Aorta (tissue), 5 donors: ENCODE measurements at regions not wholly inside any gene's neighbourhood (a gene's known extent, or its start where the extent isn't known, plus 50 kb on each side); places are given as distances from the start of the nearest gene placed in this dataset.

Source experiments
- ATAC-seq: fragments of 200-7000 bp; cut with Tn5 transposase; one replicate; pipeline ENCODE4 v1.9.1; 2022; ENCODE audit warnings: moderate library complexity; ENCODE audit not compliant: low FRiP score
- DNase-seq, 2 donors: peaks; one replicate each; pipeline ENCODE4 v3.0.0-alpha.2; 2020
- H3K27ac ChIP-seq, 2 donors: one replicate each; pipeline ENCODE4 v1.5.1; 2013; ENCODE audit warnings: low read length in 2 of 2, mild to moderate bottlenecking in 2 of 2, moderate library complexity in 2 of 2, control low read depth in 1 of 2, inconsistent platforms in 1 of 2, low read depth in 1 of 2
- H3K27me3 ChIP-seq, 2 donors: one replicate each; pipeline ENCODE4 v1.6.1; 2013; ENCODE audit warnings: control low read depth in 1 of 2, low read length in 1 of 2, mild to moderate bottlenecking in 1 of 2, moderate library complexity in 1 of 2; ENCODE audit not compliant: insufficient read depth in 2 of 2, control insufficient read depth in 1 of 2
- H3K36me3 ChIP-seq, 2 donors: one replicate each; pipeline ENCODE4 v1.6.1; 2013; ENCODE audit warnings: control low read depth in 1 of 2, low read length in 1 of 2, mild to moderate bottlenecking in 1 of 2; ENCODE audit not compliant: insufficient read depth in 2 of 2, control insufficient read depth in 1 of 2
- H3K4me1 ChIP-seq, 2 donors: one replicate each; pipeline ENCODE4 v1.6.1; 2013; ENCODE audit warnings: low read length in 2 of 2, control low read depth in 1 of 2, mild to moderate bottlenecking in 1 of 2, moderate library complexity in 1 of 2; ENCODE audit not compliant: insufficient read depth in 2 of 2, control insufficient read depth in 1 of 2
- H3K4me3 ChIP-seq, 2 donors: one replicate each; pipeline ENCODE4 v1.5.1; 2013; ENCODE audit warnings: low read length in 2 of 2, control low read depth in 1 of 2, mild to moderate bottlenecking in 1 of 2
- H3K9me3 ChIP-seq: one replicate; pipeline ENCODE4 v1.6.1; 2013; ENCODE audit warnings: mild to moderate bottlenecking, low read length; ENCODE audit not compliant: control insufficient read depth
- WGBS, 2 donors: extraction: QIAGEN DNeasy Blood & Tissue Kit; methylation state at CpG; one replicate each; pipeline ENCODE4 v1.1.7; 2013; 5-methylcytosine and 5-hydroxymethylcytosine counted together
- intact Hi-C, 2 donors: fragments of 100-400 bp; cut with DNase I; formaldehyde crosslinking; loops; one replicate each; pipeline versions ENCODE4 v1.14.2 to v1.15.0; 2022
- donor health status: healthy with polysubstance abuse.
- donor health status: Bipolar disorder and iron deficiency.
- donor health status: DM: no; HTN: no; CAD: no.
- donor health status: DM: no; HTN: no; CAD: no.
- donor health status: DM: yes; HTN: yes; CAD: no.

- no peak for ATAC-seq
- intact Hi-C loops = no loop called here
- no peaks in the 10 kb centered on the region for H3K27me3 ChIP-seq
- no peaks in the 10 kb centered on the region for H3K9me3 ChIP-seq
- no peaks in the 10 kb centered on the region for H3K36me3 ChIP-seq
- no peak for DNase-seq
- WGBS, 2 donors = 53 to 60% methylated on average over 3 of the region's 3 CpGs
- H3K4me3 ChIP-seq = no peak overlapping the region
- no peaks in the 10 kb centered on the region for H3K4me1 ChIP-seq
- H3K27ac ChIP-seq = no peak overlapping the region
Measured at GRCh38 chr7:47221826-47222225, 360.1 kb downstream of the TNS3 start.

GRCh38 chr7:47218378-47219176 is 363.3 kb downstream of the TNS3 start:
- intact Hi-C loops = no loop called here
- ATAC-seq (peak; percentile 29), DNase-seq (no peak)
- no peak overlapping the region for H3K27ac ChIP-seq
- H3K9me3 ChIP-seq = no peaks in the 10 kb centered on the region
- no peaks in the 10 kb centered on the region for H3K4me1 ChIP-seq
- no peaks in the 10 kb centered on the region for H3K36me3 ChIP-seq
- H3K4me3 ChIP-seq = no peak overlapping the region
- WGBS, 2 donors = 94 to 96% methylated on average over 9 of the region's 9 CpGs
- H3K27me3 ChIP-seq = no peaks in the 10 kb centered on the region

GRCh38 chr7:47217570-47218360 is 364.1 kb downstream of the TNS3 start:
- ATAC-seq (no peak), DNase-seq (no peak)
- no peak overlapping the region for H3K4me3 ChIP-seq
- no peaks in the 10 kb centered on the region for H3K27me3 ChIP-seq
- no peak overlapping the region for H3K27ac ChIP-seq
- 95% methylated on average over 7 of the region's 7 CpGs for WGBS, 2 donors
- no peaks in the 10 kb centered on the region for H3K36me3 ChIP-seq
- H3K9me3 ChIP-seq = no peaks in the 10 kb centered on the region
- no peaks in the 10 kb centered on the region for H3K4me1 ChIP-seq
- intact Hi-C loops = no loop called here

GRCh38 chr7:47217086-47217485 is 364.8 kb downstream of the TNS3 start:
- H3K27me3 ChIP-seq = no peaks in the 10 kb centered on the region
- H3K4me3 ChIP-seq = no peak overlapping the region
- ATAC-seq (no peak), DNase-seq (no peak)
- 87 to 90% methylated on average over 3 of the region's 3 CpGs for WGBS, 2 donors
- H3K9me3 ChIP-seq = no peaks in the 10 kb centered on the region
- H3K36me3 ChIP-seq = no peaks in the 10 kb centered on the region
- intact Hi-C loops = no loop called here
- no peak overlapping the region for H3K27ac ChIP-seq
- no peaks in the 10 kb centered on the region for H3K4me1 ChIP-seq

- H3K27me3 ChIP-seq = no peaks in the 10 kb centered on the region
- no peak for DNase-seq
- H3K27ac ChIP-seq = no peak overlapping the region
- ATAC-seq = no peak
- 94% methylated on average over 3 of the region's 3 CpGs for WGBS, 2 donors
- H3K9me3 ChIP-seq = no peaks in the 10 kb centered on the region
- no peak overlapping the region for H3K4me3 ChIP-seq
- H3K36me3 ChIP-seq = no peaks in the 10 kb centered on the region
- intact Hi-C loops = no loop called here
- no peaks in the 10 kb centered on the region for H3K4me1 ChIP-seq
Measured at GRCh38 chr7:47216439-47216838, 365.5 kb downstream of the TNS3 start.

GRCh38 chr7:47215640-47216039 is 366.3 kb downstream of the TNS3 start:
- no peaks in the 10 kb centered on the region for H3K36me3 ChIP-seq
- H3K9me3 ChIP-seq = peaks cover under 1% of the 10 kb centered on the region
- WGBS, 2 donors = 81% methylated on average over 7 of the region's 7 CpGs
- no peak overlapping the region for H3K27ac ChIP-seq
- DNase-seq (no peak), ATAC-seq (no peak)
- H3K27me3 ChIP-seq = no peaks in the 10 kb centered on the region
- intact Hi-C loops = no loop called here
- H3K4me3 ChIP-seq = no peak overlapping the region
- no peaks in the 10 kb centered on the region for H3K4me1 ChIP-seq

- DNase-seq (no peak), ATAC-seq (no peak)
- Histone ChIP-seq H3K36me3 (no peaks in the 10 kb centered on the region), H3K27me3 (no peaks in the 10 kb centered on the region), H3K4me1 (no peaks in the 10 kb centered on the region), H3K9me3 (peaks cover 2% of the 10 kb centered on the region), H3K27ac (no peak overlapping the region), H3K4me3 (no peak overlapping the region)
- intact Hi-C loops = no loop called here
- WGBS, 2 donors = 50 to 55% methylated on average over 4 of the region's 4 CpGs
Measured at GRCh38 chr7:47215049-47215448, 366.9 kb downstream of the TNS3 start.

GRCh38 chr7:47213276-47213675 is 368.6 kb downstream of the TNS3 start:
- Histone ChIP-seq H3K9me3 (peaks cover 2% of the 10 kb centered on the region), H3K27ac (no peak overlapping the region), H3K27me3 (no peaks in the 10 kb centered on the region), H3K36me3 (no peaks in the 10 kb centered on the region), H3K4me1 (no peaks in the 10 kb centered on the region), H3K4me3 (no peak overlapping the region)
- 92% methylated on average over 5 of the region's 5 CpGs for WGBS, 2 donors
- no peak for DNase-seq
- ATAC-seq = no peak
- intact Hi-C loops = no loop called here

GRCh38 chr7:47211519-47211973 is 370.4 kb downstream of the TNS3 start:
- WGBS, 2 donors = 40 to 41% methylated on average over 5 of the region's 5 CpGs

More at GRCh38 chr7:47211519-47211973, 370.4 kb downstream of the TNS3 start:
- H3K4me1 ChIP-seq = no peaks in the 10 kb centered on the region
- H3K27ac ChIP-seq = no peak overlapping the region
- no peak overlapping the region for H3K4me3 ChIP-seq
- H3K9me3 ChIP-seq = peaks cover 2% of the 10 kb centered on the region
- no peaks in the 10 kb centered on the region for H3K36me3 ChIP-seq
- intact Hi-C loops = no loop called here
- no peaks in the 10 kb centered on the region for H3K27me3 ChIP-seq
- DNase-seq (no peak), ATAC-seq (no peak)
